ENCODE measurements at regions not wholly inside any gene's neighbourhood (a gene's known extent, or its start where the extent isn't known, plus 50 kb on each side); places are given as distances from the start of the nearest gene placed in this dataset.

- TF ChIP-seq, protein P1, sequence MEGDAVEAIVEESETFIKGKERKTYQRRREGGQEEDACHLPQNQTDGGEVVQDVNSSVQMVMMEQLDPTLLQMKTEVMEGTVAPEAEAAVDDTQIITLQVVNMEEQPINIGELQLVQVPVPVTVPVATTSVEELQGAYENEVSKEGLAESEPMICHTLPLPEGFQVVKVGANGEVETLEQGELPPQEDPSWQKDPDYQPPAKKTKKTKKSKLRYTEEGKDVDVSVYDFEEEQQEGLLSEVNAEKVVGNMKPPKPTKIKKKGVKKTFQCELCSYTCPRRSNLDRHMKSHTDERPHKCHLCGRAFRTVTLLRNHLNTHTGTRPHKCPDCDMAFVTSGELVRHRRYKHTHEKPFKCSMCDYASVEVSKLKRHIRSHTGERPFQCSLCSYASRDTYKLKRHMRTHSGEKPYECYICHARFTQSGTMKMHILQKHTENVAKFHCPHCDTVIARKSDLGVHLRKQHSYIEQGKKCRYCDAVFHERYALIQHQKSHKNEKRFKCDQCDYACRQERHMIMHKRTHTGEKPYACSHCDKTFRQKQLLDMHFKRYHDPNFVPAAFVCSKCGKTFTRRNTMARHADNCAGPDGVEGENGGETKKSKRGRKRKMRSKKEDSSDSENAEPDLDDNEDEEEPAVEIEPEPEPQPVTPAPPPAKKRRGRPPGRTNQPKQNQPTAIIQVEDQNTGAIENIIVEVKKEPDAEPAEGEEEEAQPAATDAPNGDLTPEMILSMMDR (IDR thresholded peaks at IDR 0.05; ENCODE audit: low read depth, low read length, poor library complexity, severe bottlenecking) = no peak
- no peak for TF ChIP-seq EZH2phosphoT487 (IDR thresholded peaks at IDR 0.05; ENCODE audit: borderline replicate concordance, low read length)
These were observed 69.8 kb downstream of the GJA1 start for GRCh38 chr6:121505284-121505683.

All from DOHH2 (cell line).